Gastrocnemius medialis (tissue), 4 donors: ENCODE measurements at regions not wholly inside any gene's neighbourhood (a gene's known extent, or its start where the extent isn't known, plus 50 kb on each side); places are given as distances from the start of the nearest gene placed in this dataset.

Experiments
- CTCF ChIP-seq, 5 experiments: fragments of 450-650 bp in 3 of 5; fragments of 200-600 bp in 2 of 5; sonication (generic) in 2 of 5; IDR thresholded peaks in 4 of 5; conservative IDR thresholded peaks in 1 of 5; 1 replicate in 4 of 5; 2 replicates in 1 of 5; pipeline ENCODE4 v1.5.1; 2016 to 2019; ENCODE audit warnings: antibody characterized with exemption in 5 of 5, mild to moderate bottlenecking in 3 of 5, moderate library complexity in 3 of 5
- POLR2A ChIP-seq, 2 donors: fragments of 450-650 bp; IDR thresholded peaks; one replicate each; pipeline ENCODE4 v1.6.1; 2017; ENCODE audit warnings: antibody characterized with exemption in 2 of 2, mild to moderate bottlenecking in 2 of 2, moderate library complexity in 2 of 2

DNA sequence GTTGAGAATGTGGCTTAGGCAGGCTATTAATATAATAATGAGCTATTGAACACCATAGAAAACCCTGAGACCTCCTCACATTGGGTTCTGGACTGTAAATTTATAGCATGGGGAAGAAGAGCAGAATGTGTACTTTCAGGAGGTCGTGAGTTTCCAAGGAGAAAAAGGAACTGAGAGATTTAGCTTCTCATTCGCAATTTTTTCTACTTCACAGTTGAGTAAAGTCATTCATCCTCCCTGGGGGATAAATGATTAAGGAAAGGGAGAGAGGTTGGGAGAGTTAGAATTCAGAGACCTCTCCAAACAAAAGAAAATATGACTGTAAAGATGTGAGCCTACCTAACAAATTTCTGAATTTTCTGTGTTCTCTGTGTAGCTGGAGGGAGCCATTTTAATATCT is 205.8 kb upstream of the CYRIA start:
- no peak for TF ChIP-seq CTCF (IDR thresholded peaks at IDR 0.05 in 4 of 5, conservative IDR thresholded peaks at IDR 0.05 in 1 of 5)
- no peak for TF ChIP-seq POLR2A (IDR thresholded peaks at IDR 0.05)
